HG02884 (cell line): ENCODE measurements at regions not wholly inside any gene's neighbourhood (a gene's known extent, or its start where the extent isn't known, plus 50 kb on each side); places are given as distances from the start of the nearest gene placed in this dataset.
A peak's percentile ranks its signal among the peaks of the same experiment; 100 is the strongest.

Experiments used
- ATAC-seq: cut with Tn5 transposase; IDR thresholded peaks from one replicate; pipeline ENCODE4 v1.9.1; 2021; ENCODE audit warnings: mild to moderate bottlenecking, moderate library complexity; ENCODE audit not compliant: unreplicated experiment

DNA sequence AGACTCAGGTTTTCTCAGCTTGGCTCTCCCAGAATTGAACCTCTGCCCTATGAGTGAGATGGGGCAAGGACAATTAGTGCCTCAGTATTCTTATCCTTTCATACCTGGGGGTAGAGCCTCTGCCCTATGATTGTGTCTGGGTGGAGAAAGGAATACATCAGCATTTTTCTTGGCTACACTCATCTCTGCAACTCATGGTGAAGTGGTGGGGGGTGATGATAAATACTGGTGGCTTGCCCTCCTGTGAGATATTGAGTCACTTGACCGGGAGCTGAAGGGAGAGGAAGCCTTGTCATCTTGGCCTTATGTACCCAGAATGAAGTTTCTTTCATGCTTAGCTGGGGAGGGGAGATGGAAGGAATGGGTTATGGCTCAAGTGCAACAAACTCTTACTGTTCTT is 71.3 kb upstream of the ENOX2 start:
- ATAC-seq, result no peak

DNA sequence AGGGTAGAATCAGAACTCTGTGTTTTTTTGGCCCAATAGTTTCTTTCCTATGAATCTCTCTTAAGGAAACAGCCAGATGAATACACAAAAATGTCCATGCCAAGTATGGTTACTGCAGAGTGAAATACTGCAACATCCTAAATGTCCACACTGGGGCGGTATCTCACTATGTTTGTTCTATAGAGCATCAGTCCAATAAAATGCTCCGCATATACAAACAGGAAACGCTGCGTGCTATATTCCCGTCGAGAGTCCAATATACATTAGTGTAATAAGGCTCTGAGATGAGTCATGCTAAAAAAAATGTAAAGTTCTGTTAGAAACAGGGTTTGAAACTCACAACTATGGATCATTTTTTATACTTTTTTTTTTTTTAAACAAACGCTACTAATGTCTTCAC is 72.9 kb upstream of the ENOX2 start:
- ATAC-seq, result peak; percentile 91

DNA sequence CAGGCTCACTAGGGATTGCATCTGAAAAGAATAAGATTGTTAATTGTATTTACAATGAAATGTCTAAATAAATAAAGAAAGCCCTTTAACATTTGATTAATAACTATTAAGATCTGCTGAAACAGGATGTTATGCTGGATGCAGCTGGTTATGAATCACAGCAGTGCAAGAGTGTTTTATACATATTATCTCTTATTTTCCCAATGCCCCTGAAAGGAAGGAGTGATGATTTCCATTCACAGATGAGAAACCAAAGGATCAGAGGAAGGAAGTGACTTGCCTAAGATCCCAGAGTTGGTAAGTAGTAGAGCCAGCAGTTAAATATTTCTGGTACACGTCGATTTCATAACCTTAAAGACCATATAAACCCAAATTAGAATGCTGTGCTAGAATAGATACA is 76.3 kb upstream of the ARHGAP36 start:
- ATAC-seq, result no peak

DNA sequence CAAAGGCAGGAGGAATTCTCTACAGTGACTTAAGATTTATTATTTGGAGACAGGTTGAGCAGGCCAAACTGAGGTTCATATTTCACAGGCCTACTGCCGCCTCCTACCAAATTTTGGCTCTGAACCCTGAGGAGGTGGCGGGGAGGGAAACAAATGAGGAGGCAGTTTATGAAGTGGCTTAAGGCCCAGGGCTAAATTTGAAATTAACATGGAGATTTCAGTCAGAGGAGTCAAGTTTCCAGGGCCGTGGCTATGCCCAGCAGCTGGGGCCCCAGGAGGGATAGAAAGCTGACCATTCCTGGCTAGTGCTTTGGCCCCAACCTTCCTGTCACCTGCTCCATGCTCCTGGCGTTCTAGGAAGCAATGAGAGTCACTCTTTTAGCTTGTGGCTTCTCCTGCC is 73.4 kb upstream of the ARHGAP36 start:
- ATAC-seq, result no peak

DNA sequence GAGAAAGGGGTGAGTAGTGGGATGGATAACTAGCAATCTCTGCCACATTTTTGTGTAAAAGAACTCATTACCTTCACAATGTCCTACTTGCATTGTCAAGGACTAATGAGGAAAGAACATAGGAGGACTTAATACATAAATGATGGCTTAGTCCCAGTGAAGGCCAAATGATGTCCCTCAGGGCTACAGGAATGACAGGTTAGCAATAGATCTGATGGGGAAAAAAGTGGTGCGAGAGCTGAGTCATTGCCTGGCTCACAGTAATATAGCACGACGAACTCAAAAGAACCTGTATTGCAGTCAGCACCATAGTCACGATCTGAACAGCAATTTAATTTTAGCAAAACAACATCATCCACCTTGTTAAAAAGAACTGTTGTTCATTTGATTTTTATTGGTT is 70.9 kb upstream of the ARHGAP36 start:
- ATAC-seq, result no peak

DNA sequence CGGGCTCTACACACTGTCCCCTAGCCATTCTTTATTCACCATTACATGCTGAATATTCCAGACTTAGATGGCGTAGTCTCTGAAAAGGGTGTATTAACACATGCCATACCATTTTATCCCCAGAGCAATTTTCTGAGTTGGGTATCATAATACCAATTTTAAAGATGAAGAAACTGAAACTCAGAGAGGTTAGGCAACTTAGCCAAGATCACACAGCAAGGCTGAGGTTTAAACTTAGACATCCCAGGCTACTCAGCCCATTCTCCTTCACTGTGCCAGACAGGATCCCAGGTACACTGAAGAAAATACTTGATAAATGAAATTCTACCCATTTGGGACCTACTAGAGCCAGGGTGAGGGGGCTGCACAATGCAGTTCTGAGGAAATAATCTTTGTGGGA is 67.4 kb upstream of the ARHGAP36 start:
- no peak for ATAC-seq

DNA sequence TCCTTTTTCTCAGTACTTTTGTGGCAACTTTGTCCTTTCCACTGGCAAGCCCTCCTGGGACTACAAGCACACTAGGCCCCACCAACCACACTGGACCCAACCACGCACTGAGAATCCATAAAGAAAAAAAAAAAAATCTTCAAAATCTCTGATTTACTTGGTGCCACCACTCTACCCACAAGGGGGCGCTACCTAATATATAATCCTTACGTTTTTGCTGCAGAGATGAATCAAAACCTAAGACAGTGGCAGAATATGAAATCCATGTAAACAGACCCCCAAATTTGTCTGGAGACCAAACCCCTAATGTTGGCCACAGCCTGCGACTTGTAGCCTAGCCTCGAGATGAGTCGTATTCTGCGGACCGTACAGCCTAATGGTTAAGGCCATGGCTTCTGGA is 63.5 kb upstream of the ARHGAP36 start:
- ATAC-seq, result no peak

DNA sequence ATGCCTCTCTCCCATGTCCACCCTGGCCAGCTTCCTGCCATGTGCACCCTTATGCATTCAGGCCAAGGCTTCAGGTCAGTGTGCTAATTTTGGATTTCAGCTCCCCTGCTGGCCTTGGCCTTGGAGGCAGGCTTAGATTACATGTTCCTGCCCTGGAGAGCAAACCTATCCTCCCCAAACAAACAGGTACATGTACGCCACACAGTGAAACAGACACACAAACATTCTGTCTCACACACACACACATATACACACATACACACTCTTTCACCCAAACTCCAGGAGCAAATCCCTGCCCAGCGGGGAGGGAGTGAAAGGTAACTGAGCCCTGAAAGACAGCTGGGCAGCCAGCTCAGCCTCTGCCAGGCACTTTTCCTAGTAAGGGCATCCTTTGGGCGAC is 62.7 kb upstream of the ARHGAP36 start:
- ATAC-seq, result no peak

DNA sequence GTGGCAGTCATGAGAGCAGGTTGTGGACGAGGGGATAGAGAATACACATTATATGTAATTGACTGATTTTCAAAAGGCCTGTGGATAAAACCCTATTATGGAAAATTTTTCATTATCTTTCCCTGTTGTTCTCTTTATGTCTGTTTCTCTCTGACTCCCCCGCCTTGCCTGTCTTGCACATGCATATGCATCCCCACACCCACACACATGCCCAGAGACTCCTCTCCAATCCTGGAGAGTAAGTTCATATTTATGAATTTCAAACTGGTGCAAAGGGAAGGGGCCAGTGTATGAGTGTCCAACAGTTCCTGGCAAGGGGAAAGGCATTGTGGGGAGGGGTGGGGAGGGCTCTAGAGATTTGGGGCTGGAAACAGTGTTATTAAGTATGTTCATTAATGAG is 60.8 kb upstream of the ARHGAP36 start:
- ATAC-seq, result no peak

DNA sequence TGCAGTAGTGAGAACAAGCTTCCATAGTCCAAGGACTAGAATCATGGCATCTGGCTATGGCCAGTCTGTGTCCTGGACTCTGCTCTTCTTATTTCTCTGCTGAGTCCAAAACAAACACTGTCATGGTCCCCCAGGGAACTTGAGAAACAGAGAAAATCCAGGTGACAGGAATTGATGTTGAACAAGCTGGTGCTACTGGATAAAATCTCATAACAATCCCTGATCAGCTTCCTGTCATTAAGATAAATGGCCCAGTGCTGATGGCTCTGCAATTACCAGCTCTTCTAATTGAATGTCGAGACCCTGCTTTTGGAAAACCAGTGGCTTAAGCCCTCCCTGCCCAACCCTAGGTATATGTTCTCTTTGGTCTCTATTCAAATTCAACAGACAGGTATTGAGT is 58.8 kb upstream of the ARHGAP36 start:
- no peak for ATAC-seq
